IPS-18a (cell line): ENCODE measurements at regions not wholly inside any gene's neighbourhood (a gene's known extent, or its start where the extent isn't known, plus 50 kb on each side); places are given as distances from the start of the nearest gene placed in this dataset.
"Not testable (repeated sequence)": the region's sequence is repeated elsewhere in the genome, so short reads cannot be mapped to it uniquely, and the experiment has no call there.

Source experiments
- H3K27ac ChIP-seq: one replicate; pipeline ENCODE4 v1.5.1; 2013; ENCODE audit warnings: low read length
- H3K27me3 ChIP-seq: one replicate; pipeline ENCODE4 v1.6.1; 2013; ENCODE audit warnings: mild to moderate bottlenecking, low read length; ENCODE audit not compliant: control insufficient read depth, insufficient read depth
- H3K36me3 ChIP-seq: one replicate; pipeline ENCODE4 v1.6.1; 2013; ENCODE audit warnings: low read depth, low read length; ENCODE audit not compliant: control insufficient read depth
- H3K4me1 ChIP-seq: one replicate; pipeline ENCODE4 v1.6.1; 2013; ENCODE audit warnings: low read depth, low read length; ENCODE audit not compliant: control insufficient read depth
- H3K4me3 ChIP-seq: one replicate; pipeline ENCODE4 v1.5.1; 2013; ENCODE audit warnings: low read length
- H3K9ac ChIP-seq: one replicate; pipeline ENCODE4 v1.6.1; 2013; ENCODE audit warnings: mild to moderate bottlenecking, low read length, moderate library complexity
- H3K9me3 ChIP-seq: one replicate; pipeline ENCODE4 v1.6.1; 2013; ENCODE audit warnings: low read depth, low read length; ENCODE audit not compliant: control insufficient read depth

DNA sequence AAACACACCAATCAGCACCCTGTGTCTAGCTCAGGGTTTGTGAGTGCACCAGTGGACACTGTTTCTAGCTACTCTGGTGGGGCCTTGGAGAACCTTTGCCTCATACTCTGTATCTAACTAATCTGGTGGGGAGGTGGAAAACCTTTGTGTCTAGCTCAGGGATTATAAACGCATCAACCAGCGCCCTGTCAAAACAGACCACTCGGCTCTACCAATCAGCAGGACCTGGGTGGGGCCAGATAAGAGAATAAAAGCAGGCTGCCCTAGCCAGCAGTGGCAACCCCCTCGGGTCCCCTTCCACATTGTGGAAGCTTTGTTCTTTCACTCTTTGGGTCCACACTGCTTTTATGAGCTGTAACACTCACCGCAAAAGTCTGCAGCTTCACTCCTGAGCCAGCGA is 121.8 kb downstream of the FSCB start:
- not testable (repeated sequence) for H3K4me1 ChIP-seq, H3K27me3 ChIP-seq, H3K36me3 ChIP-seq, H3K9me3 ChIP-seq, H3K4me3 ChIP-seq, H3K9ac ChIP-seq, H3K27ac ChIP-seq

DNA sequence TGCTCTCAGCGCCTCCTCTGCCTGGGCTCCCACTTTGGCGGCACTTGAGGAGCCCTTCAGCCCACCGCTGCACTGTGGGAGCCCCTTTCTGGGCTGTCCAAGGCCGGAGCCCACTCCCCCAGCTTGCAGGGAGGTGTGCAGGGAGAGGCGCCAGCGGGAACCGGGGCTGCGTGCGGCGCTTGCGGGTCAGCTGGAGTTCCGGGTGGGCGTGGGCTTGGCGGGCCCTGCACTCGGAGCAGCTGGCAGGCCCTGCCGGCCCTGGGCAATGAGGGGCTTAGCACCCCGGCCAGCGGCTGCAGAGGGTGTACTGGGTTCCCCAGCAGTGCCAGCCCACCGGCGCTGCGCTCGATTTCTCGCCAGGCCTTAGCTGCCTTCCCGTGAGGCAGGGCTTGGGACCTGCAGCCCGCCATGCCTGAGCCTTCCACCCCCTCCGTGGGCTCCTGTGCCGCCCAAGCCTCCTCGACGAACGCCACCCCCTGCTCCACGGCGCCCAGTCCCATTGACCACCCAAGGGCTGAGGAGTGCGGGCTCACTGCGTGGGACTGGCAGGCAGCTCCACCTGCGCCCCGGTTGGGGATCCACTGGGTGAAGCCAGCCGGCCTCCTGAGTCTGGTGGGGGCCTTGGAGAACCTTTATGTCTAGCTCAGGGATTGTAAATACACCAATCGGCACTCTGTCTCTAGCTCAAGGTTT is 122.3 kb downstream of the FSCB start:
- H3K36me3 ChIP-seq, H3K9me3 ChIP-seq, H3K9ac ChIP-seq, H3K4me3 ChIP-seq, H3K27ac ChIP-seq, H3K27me3 ChIP-seq, H3K4me1 ChIP-seq: not testable (repeated sequence)

DNA sequence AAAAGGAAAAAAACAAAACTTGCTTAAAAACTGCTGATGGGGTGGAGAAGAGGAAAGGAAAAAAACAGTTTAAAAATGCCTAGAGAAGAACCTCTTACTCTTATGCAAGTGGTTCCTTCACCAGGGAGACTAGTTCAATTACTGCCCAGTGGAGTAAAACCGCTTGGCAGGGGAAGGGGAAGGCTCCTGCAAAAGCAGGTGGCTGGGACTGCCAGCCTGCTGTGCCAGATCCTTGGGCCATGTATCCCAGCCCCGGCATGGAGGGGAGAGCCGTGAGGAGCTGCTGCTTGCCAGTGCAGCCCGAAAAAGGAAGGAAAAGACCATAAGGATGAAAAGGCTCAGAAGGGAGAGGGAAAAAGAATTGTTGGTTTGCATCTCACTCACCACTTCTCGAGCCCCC is 123.0 kb downstream of the FSCB start:
- Histone ChIP-seq H3K36me3 (no peaks in the 10 kb centered on the region), H3K4me1 (no peaks in the 10 kb centered on the region), H3K4me3 (no peak overlapping the region), H3K9ac (no peak overlapping the region), H3K27ac (no peak overlapping the region), H3K27me3 (no peaks in the 10 kb centered on the region), H3K9me3 (no peaks in the 10 kb centered on the region)

DNA sequence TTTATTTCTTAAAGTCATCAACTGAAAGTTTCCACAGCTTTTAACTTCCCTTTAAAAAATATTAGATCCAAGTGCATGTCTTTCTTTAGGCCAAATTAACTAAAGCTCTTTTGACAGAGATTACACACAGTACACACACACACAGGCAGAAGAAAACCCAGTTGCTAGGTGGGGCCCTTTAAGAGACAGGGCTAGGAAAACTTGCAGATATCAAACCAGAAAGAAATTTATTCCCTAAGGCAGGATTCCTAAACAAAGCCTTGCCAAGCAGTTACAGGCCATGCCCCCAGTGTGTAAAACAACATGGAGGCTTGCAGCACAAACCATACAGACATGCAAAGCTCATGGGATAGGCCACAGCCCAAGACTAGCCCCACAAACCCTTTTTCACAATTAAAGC is 123.4 kb downstream of the FSCB start:
- H3K4me1 ChIP-seq = no peaks in the 10 kb centered on the region
- H3K27ac ChIP-seq = no peak overlapping the region
- no peak overlapping the region for H3K9ac ChIP-seq
- H3K4me3 ChIP-seq = no peak overlapping the region
- H3K9me3 ChIP-seq = no peaks in the 10 kb centered on the region
- no peaks in the 10 kb centered on the region for H3K27me3 ChIP-seq
- H3K36me3 ChIP-seq = no peaks in the 10 kb centered on the region

DNA sequence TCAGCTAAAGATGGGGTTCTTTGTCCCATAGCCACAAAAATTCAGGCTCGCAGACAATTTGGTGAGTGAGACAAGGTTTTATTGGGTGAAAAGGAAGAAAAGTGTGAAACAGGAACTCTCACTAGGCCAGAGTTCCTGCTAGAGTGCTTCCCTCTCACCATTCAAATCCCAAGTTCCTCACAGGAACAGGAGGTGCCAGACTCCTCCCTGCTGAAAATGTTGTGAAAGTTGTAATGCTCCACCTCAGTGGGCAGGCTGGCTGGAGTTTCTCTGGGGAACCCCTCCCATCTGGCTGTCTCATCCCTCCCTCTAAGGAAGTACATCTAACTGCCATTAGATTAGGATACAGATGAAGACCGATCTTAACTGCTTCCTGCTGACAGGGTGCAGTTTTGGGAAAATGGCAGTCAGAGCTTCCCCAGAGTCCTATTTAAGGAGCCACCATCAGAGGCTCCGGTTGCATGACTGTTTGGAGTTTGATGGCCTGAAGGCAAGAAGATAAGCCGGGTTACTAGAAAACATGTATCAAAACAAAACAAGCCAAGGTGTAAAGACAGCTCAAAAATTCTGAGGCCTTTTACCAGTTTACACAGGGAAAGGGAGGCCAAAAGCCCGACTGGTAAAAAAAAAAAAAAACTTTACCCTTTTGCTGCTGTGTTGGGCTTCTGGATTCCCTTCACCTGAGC is 127.6 kb downstream of the FSCB start:
- Histone ChIP-seq H3K9ac (no peak overlapping the region), H3K4me3 (no peak overlapping the region), H3K4me1 (no peaks in the 10 kb centered on the region), H3K36me3 (no peaks in the 10 kb centered on the region), H3K27ac (no peak overlapping the region), H3K9me3 (peaks cover 19% of the 10 kb centered on the region), H3K27me3 (no peaks in the 10 kb centered on the region)

DNA sequence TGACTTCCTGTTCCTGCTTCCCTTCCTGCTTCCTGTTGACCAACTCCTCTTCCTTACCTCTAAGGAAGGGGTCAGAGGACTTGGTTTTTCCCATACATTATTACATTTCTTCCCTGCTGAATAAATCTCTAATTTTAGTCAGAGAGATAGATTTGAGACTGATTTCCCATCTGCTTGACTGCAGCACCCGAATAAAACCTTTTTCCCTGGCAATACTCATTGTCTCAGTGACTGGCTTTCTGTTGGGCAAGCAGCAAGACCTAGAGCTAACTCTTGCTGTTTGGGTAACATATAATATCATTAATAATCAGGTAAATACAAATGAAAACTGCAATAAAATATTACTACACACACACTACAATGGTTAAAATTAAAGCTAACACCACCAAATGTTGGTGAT is 132.2 kb downstream of the FSCB start:
- Histone ChIP-seq H3K36me3 (no peaks in the 10 kb centered on the region), H3K9me3 (peaks cover 19% of the 10 kb centered on the region), H3K4me1 (no peaks in the 10 kb centered on the region), H3K4me3 (no peak overlapping the region), H3K27ac (no peak overlapping the region), H3K9ac (no peak overlapping the region), H3K27me3 (no peaks in the 10 kb centered on the region)

DNA sequence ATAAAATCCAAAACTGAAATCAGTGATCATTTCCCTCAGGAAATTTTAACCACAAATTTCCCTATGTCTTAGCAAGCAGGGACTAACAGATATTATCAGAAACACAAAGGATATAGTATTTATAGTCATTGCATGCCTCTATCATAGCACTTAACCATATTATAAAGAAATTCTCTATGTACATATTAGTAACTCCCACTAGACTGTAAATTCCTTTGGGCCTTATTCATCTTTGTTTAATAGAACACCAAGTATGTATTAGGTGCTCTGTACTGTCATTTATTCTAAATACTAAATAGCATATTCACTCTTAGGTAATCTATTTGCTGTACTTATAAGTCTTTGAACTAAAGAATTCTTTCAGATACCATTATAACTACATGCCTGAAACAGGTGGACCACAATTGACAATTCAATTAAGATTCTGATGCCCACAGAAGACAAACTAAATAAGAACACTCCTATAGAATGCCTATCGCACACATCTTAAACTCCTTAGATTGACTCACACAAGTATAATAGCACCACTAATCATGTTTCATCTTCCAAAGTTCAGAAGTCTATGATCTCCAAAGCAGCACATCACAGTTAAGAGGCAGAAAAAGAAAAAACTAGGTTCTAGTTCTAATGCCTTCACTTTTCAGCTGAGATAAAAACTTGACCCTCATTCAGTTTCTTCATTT is 134.1 kb downstream of the FSCB start:
- no peak overlapping the region for H3K4me3 ChIP-seq
- no peaks in the 10 kb centered on the region for H3K4me1 ChIP-seq
- H3K9me3 ChIP-seq = peaks cover 19% of the 10 kb centered on the region
- no peaks in the 10 kb centered on the region for H3K27me3 ChIP-seq
- no peaks in the 10 kb centered on the region for H3K36me3 ChIP-seq
- no peak overlapping the region for H3K27ac ChIP-seq
- no peak overlapping the region for H3K9ac ChIP-seq

DNA sequence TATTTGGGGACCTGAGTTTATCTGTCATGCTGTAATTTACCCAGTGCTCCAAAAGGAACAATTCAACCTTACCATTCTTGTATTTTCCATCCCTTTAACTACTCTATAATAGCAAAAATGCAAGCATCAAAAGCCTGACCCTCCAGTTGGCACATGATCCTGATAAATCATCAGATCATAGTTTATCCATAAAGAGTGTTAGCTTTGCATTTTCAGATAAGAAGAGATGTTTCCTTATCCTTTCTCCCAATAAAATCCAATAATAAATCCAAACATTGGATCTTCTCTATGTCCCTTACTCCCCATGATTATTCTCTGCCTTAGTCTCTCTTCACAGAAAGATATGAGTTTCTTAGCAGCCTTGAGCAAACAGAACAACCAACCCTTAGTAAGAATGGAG is 134.9 kb downstream of the FSCB start:
- Histone ChIP-seq H3K4me1 (no peaks in the 10 kb centered on the region), H3K36me3 (no peaks in the 10 kb centered on the region), H3K27ac (no peak overlapping the region), H3K9me3 (peaks cover 19% of the 10 kb centered on the region), H3K9ac (no peak overlapping the region), H3K27me3 (no peaks in the 10 kb centered on the region), H3K4me3 (no peak overlapping the region)

DNA sequence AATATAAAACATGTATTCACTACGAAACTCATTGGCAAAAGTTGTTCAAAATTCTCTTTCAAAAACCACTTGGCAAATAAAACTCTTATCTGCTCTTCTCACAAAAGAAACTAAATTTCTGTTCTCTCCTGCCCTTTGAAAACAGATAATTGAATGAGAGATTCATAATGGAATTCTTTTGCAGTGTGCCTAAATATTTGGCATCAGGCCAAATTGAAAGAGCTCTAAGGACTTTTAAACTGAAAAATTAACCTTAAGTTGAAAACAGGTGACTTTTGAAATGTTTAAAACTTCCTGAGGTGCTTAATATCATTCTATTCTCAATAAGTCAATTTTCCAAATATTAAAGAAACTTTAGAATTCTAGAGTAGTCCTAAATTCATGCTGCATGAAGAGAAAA is 136.4 kb downstream of the FSCB start:
- Histone ChIP-seq H3K9ac (no peak overlapping the region), H3K4me3 (no peak overlapping the region), H3K27ac (no peak overlapping the region), H3K36me3 (no peaks in the 10 kb centered on the region), H3K27me3 (no peaks in the 10 kb centered on the region), H3K9me3 (peaks cover 8% of the 10 kb centered on the region), H3K4me1 (no peaks in the 10 kb centered on the region)

DNA sequence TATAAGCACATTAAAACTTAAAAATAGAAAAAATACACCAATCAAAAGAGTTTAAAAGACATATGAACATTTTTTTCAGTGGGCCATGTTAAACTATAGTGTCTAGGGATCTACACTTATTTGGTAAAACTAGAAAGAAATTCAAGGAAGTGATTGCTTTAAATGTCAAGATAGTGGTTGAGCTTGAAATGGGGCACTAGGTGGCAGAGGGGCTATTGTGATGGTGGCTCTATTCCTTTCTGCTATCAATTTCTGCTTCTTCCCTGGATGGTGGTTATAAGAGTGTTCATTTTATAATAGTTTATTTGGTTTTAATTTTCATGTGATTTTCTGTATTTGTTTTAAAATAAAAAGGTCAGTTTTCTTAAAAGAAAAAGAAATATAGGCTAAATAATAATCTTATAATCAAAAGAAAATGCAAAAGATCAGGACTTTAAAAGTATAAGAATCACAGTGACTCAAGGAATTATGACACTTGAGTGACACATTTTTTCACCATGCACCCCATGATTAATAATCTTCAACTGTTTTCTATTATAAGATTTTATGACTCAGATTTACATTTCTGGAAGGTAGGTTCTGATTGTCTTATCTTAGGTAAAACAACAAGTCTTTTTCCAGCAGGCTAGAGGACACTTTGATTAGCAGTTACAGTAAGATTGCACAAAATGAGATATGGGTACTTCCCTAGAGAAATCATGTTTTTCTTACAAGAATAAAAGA is 137.5 kb downstream of the FSCB start:
- H3K9me3 ChIP-seq = peaks cover 1% of the 10 kb centered on the region
- H3K9ac ChIP-seq = no peak overlapping the region
- H3K27ac ChIP-seq = no peak overlapping the region
- H3K36me3 ChIP-seq = no peaks in the 10 kb centered on the region
- H3K27me3 ChIP-seq = no peaks in the 10 kb centered on the region
- no peaks in the 10 kb centered on the region for H3K4me1 ChIP-seq
- no peak overlapping the region for H3K4me3 ChIP-seq

DNA sequence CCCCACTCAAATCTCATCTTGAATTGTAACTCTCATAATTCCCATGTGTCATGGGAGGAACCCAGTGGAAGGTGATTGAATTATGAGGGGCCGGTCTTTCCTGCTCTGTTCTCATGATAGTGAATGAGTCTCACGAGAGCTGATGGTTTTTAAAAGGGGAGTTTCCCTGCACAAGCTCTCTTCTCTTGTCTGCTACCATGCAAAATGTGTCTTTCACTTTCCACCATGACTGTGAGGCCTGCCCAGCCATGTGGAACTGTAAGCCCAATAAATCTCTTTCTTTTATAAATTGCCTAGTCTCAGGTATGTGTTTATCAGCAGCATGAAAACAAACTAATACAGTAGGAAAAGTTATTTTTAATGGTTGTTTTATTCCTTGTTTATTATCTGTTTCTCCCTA is 146.0 kb downstream of the FSCB start:
- H3K9me3 ChIP-seq = no peaks in the 10 kb centered on the region
- no peak overlapping the region for H3K9ac ChIP-seq
- H3K4me3 ChIP-seq = no peak overlapping the region
- H3K36me3 ChIP-seq = no peaks in the 10 kb centered on the region
- H3K27me3 ChIP-seq = no peaks in the 10 kb centered on the region
- no peak overlapping the region for H3K27ac ChIP-seq
- no peaks in the 10 kb centered on the region for H3K4me1 ChIP-seq
